H9 (cell line): ENCODE measurements at regions not wholly inside any gene's neighbourhood (a gene's known extent, or its start where the extent isn't known, plus 50 kb on each side); places are given as distances from the start of the nearest gene placed in this dataset.

Experiments
- DNase-seq: peaks from one replicate; pipeline ENCODE4 v3.0.0-alpha.2; 2017
- H2AFZ ChIP-seq: one replicate; pipeline ENCODE4 v1.6.1; 2013; ENCODE audit warnings: mild to moderate bottlenecking, low read length, control low read depth, moderate library complexity
- H2AK5ac ChIP-seq: 2 replicates; pipeline ENCODE4 v1.6.1; 2013; ENCODE audit warnings: low read length, control low read depth, mixed read lengths; ENCODE audit not compliant: insufficient read length
- H2BK120ac ChIP-seq: one replicate; pipeline ENCODE4 v1.6.1; 2013; ENCODE audit warnings: low read depth, mild to moderate bottlenecking, low read length, control low read depth, inconsistent platforms; ENCODE audit not compliant: poor library complexity, severe bottlenecking
- H2BK12ac ChIP-seq: 2 replicates; pipeline ENCODE4 v1.6.1; 2013; ENCODE audit warnings: low read length, control low read depth, mixed read lengths, low read depth; ENCODE audit not compliant: insufficient read length
- H2BK15ac ChIP-seq: 2 replicates; pipeline ENCODE4 v1.6.1; 2013; ENCODE audit warnings: low read depth, low read length, control low read depth
- H2BK20ac ChIP-seq: one replicate; pipeline ENCODE4 v1.6.1; 2013; ENCODE audit warnings: low read depth, mild to moderate bottlenecking, low read length, control low read depth, inconsistent platforms; ENCODE audit not compliant: poor library complexity, severe bottlenecking
- H2BK5ac ChIP-seq: 2 replicates; pipeline ENCODE4 v1.6.1; 2013; ENCODE audit warnings: low read length, control low read depth, mixed read lengths; ENCODE audit not compliant: insufficient read length
- H3K14ac ChIP-seq: 2 replicates; pipeline ENCODE4 v1.6.1; 2013; ENCODE audit warnings: low read length, control low read depth; ENCODE audit not compliant: insufficient read depth
- H3K18ac ChIP-seq: 2 replicates; pipeline ENCODE4 v1.6.1; 2013; ENCODE audit warnings: low read depth, mild to moderate bottlenecking, mixed read lengths, low read length, control low read depth; ENCODE audit not compliant: insufficient read length
- H3K23ac ChIP-seq: 2 replicates; pipeline ENCODE4 v1.6.1; 2013; ENCODE audit warnings: low read length, control low read depth, mixed read lengths, low read depth; ENCODE audit not compliant: insufficient read length
- H3K23me2 ChIP-seq: 2 replicates; pipeline ENCODE4 v1.6.1; 2013; ENCODE audit warnings: low read depth, mild to moderate bottlenecking, mixed read lengths, low read length, control low read depth; ENCODE audit not compliant: insufficient read length, poor library complexity, severe bottlenecking
- H3K27ac ChIP-seq: 2 replicates; pipeline ENCODE4 v1.5.1; 2013; ENCODE audit warnings: low read length, control low read depth, mixed read lengths, low read depth; ENCODE audit not compliant: insufficient read length
- H3K27me3 ChIP-seq: 2 replicates; pipeline ENCODE4 v1.6.1; 2013; ENCODE audit warnings: low read length, control low read depth, inconsistent platforms; ENCODE audit not compliant: insufficient read depth
- H3K4ac ChIP-seq: 2 replicates; pipeline ENCODE4 v1.6.1; 2013; ENCODE audit warnings: low read depth, mild to moderate bottlenecking, control low read depth, inconsistent platforms, low read length, moderate library complexity
- H3K4me1 ChIP-seq: 2 replicates; pipeline ENCODE4 v1.6.1; 2013; ENCODE audit warnings: low read length, control low read depth, inconsistent platforms; ENCODE audit not compliant: insufficient read depth
- H3K4me2 ChIP-seq: 2 replicates; pipeline ENCODE4 v1.6.1; 2013; ENCODE audit warnings: low read length, control low read depth, mixed read lengths; ENCODE audit not compliant: insufficient read length, insufficient read depth
- H3K56ac ChIP-seq: 2 replicates; pipeline ENCODE4 v1.6.1; 2013; ENCODE audit warnings: low read depth, mild to moderate bottlenecking, mixed read lengths, low read length, control low read depth; ENCODE audit not compliant: insufficient read length
- H3K79me1 ChIP-seq: 2 replicates; pipeline ENCODE4 v1.6.1; 2013; ENCODE audit warnings: low read depth, mild to moderate bottlenecking, moderate library complexity, low read length, control low read depth, inconsistent platforms; ENCODE audit not compliant: insufficient read depth, poor library complexity, severe bottlenecking
- H3K79me2 ChIP-seq: 2 replicates; pipeline ENCODE4 v1.6.1; 2013; ENCODE audit warnings: low read length, control low read depth, inconsistent platforms; ENCODE audit not compliant: insufficient read depth
- H3K9ac ChIP-seq: 2 replicates; pipeline ENCODE4 v1.6.1; 2013; ENCODE audit warnings: low read length, control low read depth, mixed read lengths; ENCODE audit not compliant: insufficient read length; ENCODE audit errors: extremely low read depth
- H3K9me3 ChIP-seq: one replicate; pipeline ENCODE4 v1.6.1; 2013; ENCODE audit warnings: low read depth, low read length, inconsistent platforms; ENCODE audit not compliant: control insufficient read depth
- H3T11ph ChIP-seq: one replicate; pipeline ENCODE4 v1.6.1; 2013; ENCODE audit warnings: mild to moderate bottlenecking, low read length, control low read depth, inconsistent platforms
- H4K20me1 ChIP-seq: one replicate; pipeline ENCODE4 v1.6.1; 2013; ENCODE audit not compliant: control insufficient read depth, insufficient read length, insufficient read depth
- H4K5ac ChIP-seq: 2 replicates; pipeline ENCODE4 v1.6.1; 2013; ENCODE audit warnings: low read depth, mild to moderate bottlenecking, mixed read lengths, low read length, control low read depth; ENCODE audit not compliant: insufficient read length
- H4K8ac ChIP-seq: replicated peaks from 2 replicates; pipeline ENCODE4 v1.6.1; 2013; ENCODE audit warnings: low read length, control low read depth, mixed read lengths, low read depth; ENCODE audit not compliant: insufficient read length
- H4K91ac ChIP-seq: 2 replicates; pipeline ENCODE4 v1.6.1; 2013; ENCODE audit warnings: low read depth, mild to moderate bottlenecking, moderate library complexity, mixed read lengths, low read length, control low read depth; ENCODE audit not compliant: insufficient read length
- H3K27ac Mint-ChIP-seq, 3 experiments: 2 replicates in 2 of 3; 3 replicates in 1 of 3; pipeline ENCODE4 v1.8.0; 2020 to 2021; ENCODE audit warnings: mixed read lengths in 3 of 3, mild to moderate bottlenecking in 1 of 3, moderate library complexity in 1 of 3
- H3K27me3 Mint-ChIP-seq: 2 replicates; pipeline ENCODE4 v1.8.0; 2021; ENCODE audit warnings: low read depth, mild to moderate bottlenecking, moderate library complexity, mixed read lengths
- H3K36me3 Mint-ChIP-seq, 3 experiments: 2 replicates in 2 of 3; 3 replicates in 1 of 3; pipeline ENCODE4 v1.8.0; 2020 to 2021; ENCODE audit warnings: low read depth in 3 of 3, mixed read lengths in 3 of 3; ENCODE audit not compliant: insufficient read depth in 1 of 3
- H3K4me1 Mint-ChIP-seq, 2 experiments: 2 replicates each; pipeline ENCODE4 v1.8.0; 2020; ENCODE audit warnings: mixed read lengths in 2 of 2
- H3K4me3 Mint-ChIP-seq, 2 experiments: 2 replicates in 1 of 2; 3 replicates in 1 of 2; pipeline ENCODE4 v1.8.0; 2020 to 2021; ENCODE audit warnings: mild to moderate bottlenecking in 2 of 2, mixed read lengths in 2 of 2, moderate library complexity in 1 of 2
- H3K9me3 Mint-ChIP-seq, 2 experiments: 2 replicates in 1 of 2; 3 replicates in 1 of 2; pipeline ENCODE4 v1.8.0; 2020; ENCODE audit warnings: mild to moderate bottlenecking in 2 of 2, mixed read lengths in 2 of 2, moderate library complexity in 1 of 2
- CTCF ChIP-seq: fragments of 200-600 bp; sonication (generic); conservative IDR thresholded peaks from 3 replicates; pipeline ENCODE4 v1.8.0; 2021; ENCODE audit warnings: antibody characterized with exemption, mild to moderate bottlenecking
- WGBS: extraction: QIAGEN DNeasy Blood & Tissue Kit; methylation state at CpG from one replicate; pipeline ENCODE4 v1.1.7; 2013; ENCODE audit warnings: missing lambda C conversion rate, low lambda C conversion rate, mixed read lengths; ENCODE audit not compliant: insufficient read length; ENCODE audit errors: extremely low coverage; 5-methylcytosine and 5-hydroxymethylcytosine counted together

GRCh38 chr4:126262665-126263064 lies 947.9 kb downstream of the FAT4 start:
- Histone ChIP-seq H4K91ac (no peak overlapping the region), H2AK5ac (no peak overlapping the region), H3K23me2 (no peaks in the 10 kb centered on the region), H3K9ac (no peak overlapping the region), H3K18ac (no peak overlapping the region), H3K9me3 (no peaks in the 10 kb centered on the region), H3K56ac (no peak overlapping the region), H4K20me1 (no peaks in the 10 kb centered on the region), H3K79me2 (no peaks in the 10 kb centered on the region), H4K8ac (no peak overlapping the region), H3K4ac (no peak overlapping the region), H3K27me3 (no peaks in the 10 kb centered on the region), H3K23ac (no peak overlapping the region), H2BK12ac (no peak overlapping the region), H2BK5ac (no peak overlapping the region), H2BK120ac (no peak overlapping the region), H2AFZ (no peak overlapping the region), H3K79me1 (no peaks in the 10 kb centered on the region), H3K27ac (no peak overlapping the region), H3K14ac (no peak overlapping the region), H3T11ph (no peak overlapping the region), H4K5ac (no peak overlapping the region), H2BK20ac (no peak overlapping the region), H3K4me2 (no peak overlapping the region), H3K4me1 (no peaks in the 10 kb centered on the region), H2BK15ac (no peak overlapping the region)
- Mint-ChIP-seq H3K9me3 (no peaks in the 10 kb centered on the region), H3K27me3 (no peaks in the 10 kb centered on the region), H3K4me3 (no peak overlapping the region), H3K4me1 (no peaks in the 10 kb centered on the region), H3K27ac (no peak overlapping the region), H3K36me3 (no peaks in the 10 kb centered on the region)
- DNase-seq, result no peak
- TF ChIP-seq CTCF, result no peak
- WGBS, result no CpG with 5 or more reads among the region's 2 CpGs
